Omental fat pad (tissue), 3 donors: ENCODE measurements at regions not wholly inside any gene's neighbourhood (a gene's known extent, or its start where the extent isn't known, plus 50 kb on each side); places are given as distances from the start of the nearest gene placed in this dataset.

ENCODE experiments used
- ATAC-seq: fragments of 150-250 bp; one replicate; pipeline ENCODE4 v1.9.1; 2016; ENCODE audit warnings: mild to moderate bottlenecking, moderate library complexity; ENCODE audit not compliant: low FRiP score
- DNase-seq: peaks from one replicate; pipeline ENCODE4 v3.0.0-alpha.2; 2019; ENCODE audit warnings: low spot score
- CTCF ChIP-seq, 3 donors: fragments of 450-650 bp; IDR thresholded peaks; one replicate each; pipeline ENCODE4 v1.5.1; 2016 to 2017; ENCODE audit warnings: antibody characterized with exemption in 3 of 3, mild to moderate bottlenecking in 3 of 3, moderate library complexity in 2 of 3

GRCh38 chr13:106681536-106681935 lies 113.6 kb upstream of the ARGLU1 start:
- ATAC-seq (no peak), DNase-seq (no peak)
- no peak for TF ChIP-seq CTCF (IDR thresholded peaks at IDR 0.05)

GRCh38 chr13:106680796-106681472 lies 113.0 kb upstream of the ARGLU1 start:
- DNase-seq (no peak), ATAC-seq (no peak)
- no peak for TF ChIP-seq CTCF (IDR thresholded peaks at IDR 0.05)

- no peak for TF ChIP-seq CTCF (IDR thresholded peaks at IDR 0.05)
- DNase-seq (no peak), ATAC-seq (no peak)
These were observed 110.9 kb upstream of the ARGLU1 start for GRCh38 chr13:106678646-106679418.

GRCh38 chr13:106675311-106675710 lies 107.4 kb upstream of the ARGLU1 start:
- no peak for ATAC-seq
- TF ChIP-seq CTCF (IDR thresholded peaks at IDR 0.05), result no peak
- no peak for DNase-seq

GRCh38 chr13:106660746-106661625 lies 93.0 kb upstream of the ARGLU1 start:
- no peak for TF ChIP-seq CTCF (IDR thresholded peaks at IDR 0.05)
- DNase-seq (no peak), ATAC-seq (no peak)

- TF ChIP-seq CTCF (IDR thresholded peaks at IDR 0.05), result no peak
- ATAC-seq (no peak), DNase-seq (no peak)
These were observed 89.2 kb upstream of the ARGLU1 start for GRCh38 chr13:106657104-106657503.
